ENCODE measurements at regions not wholly inside any gene's neighbourhood (a gene's known extent, or its start where the extent isn't known, plus 50 kb on each side); places are given as distances from the start of the nearest gene placed in this dataset.

GRCh38 chr2:8270699-8271098 lies 411.2 kb upstream of the ID2 start:
- no peak for DNase-seq (ENCODE audit: low read depth, low spot score)
- H3K36me3 ChIP-seq (ENCODE audit: control insufficient read depth, insufficient read depth, low read length): no peaks in the 10 kb centered on the region
- H3K27me3 ChIP-seq (ENCODE audit: control insufficient read depth, insufficient read depth, low read length): no peaks in the 10 kb centered on the region
- H3K27ac ChIP-seq (ENCODE audit: low read length): no peak overlapping the region
- H3K9me3 ChIP-seq (ENCODE audit: control insufficient read depth, insufficient read depth, low read length): no peaks in the 10 kb centered on the region
- no peaks in the 10 kb centered on the region for H3K4me1 ChIP-seq (ENCODE audit: control insufficient read depth, insufficient read depth, low read length)
- H3K4me3 ChIP-seq (ENCODE audit: low read length): no peak overlapping the region

GRCh38 chr2:8271461-8271860 lies 410.4 kb upstream of the ID2 start:
- no peak overlapping the region for H3K4me3 ChIP-seq (ENCODE audit: low read length)
- no peak overlapping the region for H3K27ac ChIP-seq (ENCODE audit: low read length)
- H3K9me3 ChIP-seq (ENCODE audit: control insufficient read depth, insufficient read depth, low read length): no peaks in the 10 kb centered on the region
- no peaks in the 10 kb centered on the region for H3K4me1 ChIP-seq (ENCODE audit: control insufficient read depth, insufficient read depth, low read length)
- H3K27me3 ChIP-seq (ENCODE audit: control insufficient read depth, insufficient read depth, low read length): no peaks in the 10 kb centered on the region
- no peaks in the 10 kb centered on the region for H3K36me3 ChIP-seq (ENCODE audit: control insufficient read depth, insufficient read depth, low read length)
- no CpG with 5 or more reads among the region's 3 CpGs for WGBS (ENCODE audit: insufficient coverage, insufficient read length)
- DNase-seq (ENCODE audit: low read depth, low spot score): no peak

DNA sequence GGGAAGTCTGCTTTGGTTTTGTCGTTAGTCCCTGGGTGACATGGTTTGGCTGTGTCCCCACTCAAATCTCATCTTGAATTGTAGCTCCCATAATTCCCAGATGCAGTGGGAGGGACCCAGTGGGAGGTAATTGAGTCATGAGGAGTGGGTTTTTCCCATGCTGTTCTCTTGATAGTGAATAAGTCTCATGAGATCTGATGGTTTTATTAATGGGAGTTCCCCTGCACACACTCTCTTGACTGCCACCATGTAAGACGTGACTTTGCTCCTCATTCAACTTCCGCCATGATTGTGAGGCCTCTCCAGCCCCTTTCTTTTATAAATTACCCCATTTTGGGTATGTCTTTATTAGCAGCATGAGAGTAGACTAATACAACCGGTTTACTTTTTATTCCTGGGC lies 405.8 kb upstream of the ID2 start:
- no peaks in the 10 kb centered on the region for H3K9me3 ChIP-seq (ENCODE audit: control insufficient read depth, insufficient read depth, low read length)
- H3K4me1 ChIP-seq (ENCODE audit: control insufficient read depth, insufficient read depth, low read length): no peaks in the 10 kb centered on the region
- no peaks in the 10 kb centered on the region for H3K27me3 ChIP-seq (ENCODE audit: control insufficient read depth, insufficient read depth, low read length)
- H3K27ac ChIP-seq (ENCODE audit: low read length): no peak overlapping the region
- H3K4me3 ChIP-seq (ENCODE audit: low read length): no peak overlapping the region
- no peak for DNase-seq (ENCODE audit: low read depth, low spot score)
- WGBS (ENCODE audit: insufficient coverage, insufficient read length): no CpG with 5 or more reads among the region's 4 CpGs
- H3K36me3 ChIP-seq (ENCODE audit: control insufficient read depth, insufficient read depth, low read length): no peaks in the 10 kb centered on the region

DNA sequence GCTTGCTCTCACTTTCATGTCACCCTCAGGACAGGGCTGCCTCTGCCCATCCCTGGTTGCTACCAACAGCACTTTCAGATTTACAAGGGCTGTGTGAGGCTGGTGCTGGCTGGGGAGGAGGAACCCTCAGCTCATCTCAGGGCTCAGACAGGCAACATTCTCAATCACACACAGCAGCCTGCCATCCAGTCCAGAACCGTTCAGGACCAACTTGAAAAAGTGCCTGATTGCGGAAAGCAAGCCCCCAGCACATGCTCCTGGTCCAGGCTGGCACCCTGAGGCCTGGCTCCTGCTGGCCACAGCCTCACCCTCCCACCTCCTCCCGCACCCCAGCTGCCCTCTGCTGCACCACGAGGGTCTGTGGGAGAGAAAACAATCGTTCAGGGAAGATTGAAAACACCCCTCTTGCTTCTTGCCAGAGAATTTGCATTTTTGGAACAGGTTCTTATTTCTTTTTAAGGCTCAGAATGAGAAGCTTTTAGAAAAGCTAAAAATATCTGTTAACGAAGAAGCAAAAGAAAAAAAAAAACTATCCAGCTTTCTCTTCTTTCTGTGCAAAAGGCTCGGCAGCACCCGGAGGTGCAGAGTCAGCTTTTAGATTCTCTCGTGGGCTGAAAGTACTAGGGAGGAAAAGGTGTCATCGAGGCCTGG lies 403.8 kb upstream of the ID2 start:
- no peak for DNase-seq (ENCODE audit: low read depth, low spot score)
- no peaks in the 10 kb centered on the region for H3K36me3 ChIP-seq (ENCODE audit: control insufficient read depth, insufficient read depth, low read length)
- WGBS (ENCODE audit: insufficient coverage, insufficient read length): no CpG with 5 or more reads among the region's 10 CpGs
- H3K27me3 ChIP-seq (ENCODE audit: control insufficient read depth, insufficient read depth, low read length): no peaks in the 10 kb centered on the region
- H3K4me3 ChIP-seq (ENCODE audit: low read length): no peak overlapping the region
- H3K27ac ChIP-seq (ENCODE audit: low read length): no peak overlapping the region
- H3K9me3 ChIP-seq (ENCODE audit: control insufficient read depth, insufficient read depth, low read length): no peaks in the 10 kb centered on the region
- H3K4me1 ChIP-seq (ENCODE audit: control insufficient read depth, insufficient read depth, low read length): peaks cover 2% of the 10 kb centered on the region; the same call in 1 of the 2 replicates

DNA sequence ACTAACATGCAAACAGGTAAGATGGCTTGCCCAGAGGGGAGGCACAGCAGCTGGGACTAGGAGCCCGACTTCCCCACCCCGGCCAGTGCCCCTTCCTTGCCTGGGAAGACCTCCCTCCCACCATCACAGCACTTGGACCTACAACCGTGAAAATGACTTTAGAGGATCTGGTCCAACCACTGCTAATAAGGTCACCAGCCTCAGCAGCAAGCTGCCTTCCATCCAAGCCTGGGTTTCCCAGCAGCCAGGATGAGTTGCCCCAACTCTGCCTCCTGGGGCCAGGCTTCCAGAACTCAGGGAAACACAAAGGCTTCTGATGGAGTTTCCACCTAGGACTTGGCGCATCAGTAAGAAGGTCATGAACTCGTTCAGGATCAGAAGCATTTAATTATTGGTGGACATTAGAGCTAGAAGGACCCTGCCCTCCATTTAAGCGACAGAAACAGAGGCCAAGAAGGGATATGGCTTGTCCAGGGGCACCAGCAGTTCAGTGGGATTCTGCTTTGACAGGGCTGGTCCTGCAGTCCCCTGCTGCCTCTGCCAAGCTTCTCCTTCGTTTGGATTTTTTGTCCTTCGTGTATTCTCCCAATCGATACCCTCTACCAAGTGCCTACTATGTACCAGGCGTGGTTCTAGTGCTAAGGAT lies 403.0 kb upstream of the ID2 start:
- H3K36me3 ChIP-seq (ENCODE audit: control insufficient read depth, insufficient read depth, low read length): no peaks in the 10 kb centered on the region
- WGBS (ENCODE audit: insufficient coverage, insufficient read length): no CpG with 5 or more reads among the region's 10 CpGs
- no peak overlapping the region for H3K4me3 ChIP-seq (ENCODE audit: low read length)
- no peaks in the 10 kb centered on the region for H3K9me3 ChIP-seq (ENCODE audit: control insufficient read depth, insufficient read depth, low read length)
- no peaks in the 10 kb centered on the region for H3K27me3 ChIP-seq (ENCODE audit: control insufficient read depth, insufficient read depth, low read length)
- no peak for DNase-seq (ENCODE audit: low read depth, low spot score)
- peaks cover 2% of the 10 kb centered on the region; the same call in 1 of the 2 replicates for H3K4me1 ChIP-seq (ENCODE audit: control insufficient read depth, insufficient read depth, low read length)
- H3K27ac ChIP-seq (ENCODE audit: low read length): no peak overlapping the region

DNA sequence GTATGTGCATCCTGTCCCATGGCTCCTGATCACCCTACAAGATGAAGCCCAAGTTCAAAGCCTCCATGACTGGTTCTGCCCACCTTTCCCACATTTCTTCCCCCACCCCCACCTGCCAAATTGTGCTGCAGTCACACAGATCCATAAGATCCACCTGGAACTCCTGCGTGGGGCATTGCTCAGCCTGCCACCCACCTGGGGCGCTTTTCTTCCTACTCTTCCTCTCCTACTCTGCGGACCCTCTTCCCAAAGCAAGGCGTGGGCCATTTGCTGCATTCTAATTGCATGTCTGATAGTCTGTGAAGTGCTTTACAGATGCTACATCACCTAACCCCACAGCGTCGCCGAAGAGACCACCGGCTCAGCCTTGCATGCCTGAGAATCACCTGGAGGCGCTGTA lies 402.4 kb upstream of the ID2 start:
- Histone ChIP-seq H3K4me1 (ENCODE audit: control insufficient read depth, insufficient read depth, low read length) (peaks cover 2% of the 10 kb centered on the region; the same call in 1 of the 2 replicates), H3K27ac (ENCODE audit: low read length) (no peak overlapping the region), H3K4me3 (ENCODE audit: low read length) (no peak overlapping the region), H3K27me3 (ENCODE audit: control insufficient read depth, insufficient read depth, low read length) (no peaks in the 10 kb centered on the region), H3K9me3 (ENCODE audit: control insufficient read depth, insufficient read depth, low read length) (no peaks in the 10 kb centered on the region), H3K36me3 (ENCODE audit: control insufficient read depth, insufficient read depth, low read length) (no peaks in the 10 kb centered on the region)
- DNase-seq (ENCODE audit: low read depth, low spot score): no peak
- WGBS (ENCODE audit: insufficient coverage, insufficient read length): no CpG with 5 or more reads among the region's 9 CpGs

DNA sequence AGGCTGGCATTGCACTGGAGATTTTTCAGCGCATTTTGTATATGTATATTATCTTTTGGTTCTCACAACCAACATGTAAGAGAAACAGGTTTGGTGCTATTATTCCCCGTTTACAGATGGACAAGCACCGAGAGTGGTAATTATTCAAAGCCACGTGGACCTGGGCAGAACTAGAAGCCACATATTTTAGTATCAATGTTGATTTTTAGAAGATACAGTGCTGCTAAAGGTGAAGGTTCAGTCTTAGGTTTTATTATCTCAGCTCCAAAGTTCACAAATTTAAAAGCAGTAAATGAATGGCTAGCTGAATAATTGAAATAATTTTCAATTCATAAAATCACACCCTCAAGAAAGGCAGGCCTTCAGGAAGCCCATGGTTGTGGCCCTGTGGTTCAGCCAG lies 400.6 kb upstream of the ID2 start:
- Histone ChIP-seq H3K36me3 (ENCODE audit: control insufficient read depth, insufficient read depth, low read length) (no peaks in the 10 kb centered on the region), H3K27ac (ENCODE audit: low read length) (no peak overlapping the region), H3K9me3 (ENCODE audit: control insufficient read depth, insufficient read depth, low read length) (no peaks in the 10 kb centered on the region), H3K4me3 (ENCODE audit: low read length) (no peak overlapping the region), H3K27me3 (ENCODE audit: control insufficient read depth, insufficient read depth, low read length) (no peaks in the 10 kb centered on the region), H3K4me1 (ENCODE audit: control insufficient read depth, insufficient read depth, low read length) (peaks cover 2% of the 10 kb centered on the region; the same call in 1 of the 2 replicates)
- WGBS (ENCODE audit: insufficient coverage, insufficient read length): no CpG with 5 or more reads among the region's 4 CpGs
- no peak for DNase-seq (ENCODE audit: low read depth, low spot score)

GRCh38 chr2:8281950-8282857 lies 399.7 kb upstream of the ID2 start:
- WGBS (ENCODE audit: insufficient coverage, insufficient read length): no CpG with 5 or more reads among the region's 25 CpGs
- DNase-seq (ENCODE audit: low read depth, low spot score): no peak
- H3K27ac ChIP-seq (ENCODE audit: low read length): no peak overlapping the region
- no peaks in the 10 kb centered on the region for H3K36me3 ChIP-seq (ENCODE audit: control insufficient read depth, insufficient read depth, low read length)
- H3K4me3 ChIP-seq (ENCODE audit: low read length): no peak overlapping the region
- no peaks in the 10 kb centered on the region for H3K9me3 ChIP-seq (ENCODE audit: control insufficient read depth, insufficient read depth, low read length)
- no peaks in the 10 kb centered on the region for H3K27me3 ChIP-seq (ENCODE audit: control insufficient read depth, insufficient read depth, low read length)
- peaks cover 2% of the 10 kb centered on the region; the same call in 1 of the 2 replicates for H3K4me1 ChIP-seq (ENCODE audit: control insufficient read depth, insufficient read depth, low read length)

DNA sequence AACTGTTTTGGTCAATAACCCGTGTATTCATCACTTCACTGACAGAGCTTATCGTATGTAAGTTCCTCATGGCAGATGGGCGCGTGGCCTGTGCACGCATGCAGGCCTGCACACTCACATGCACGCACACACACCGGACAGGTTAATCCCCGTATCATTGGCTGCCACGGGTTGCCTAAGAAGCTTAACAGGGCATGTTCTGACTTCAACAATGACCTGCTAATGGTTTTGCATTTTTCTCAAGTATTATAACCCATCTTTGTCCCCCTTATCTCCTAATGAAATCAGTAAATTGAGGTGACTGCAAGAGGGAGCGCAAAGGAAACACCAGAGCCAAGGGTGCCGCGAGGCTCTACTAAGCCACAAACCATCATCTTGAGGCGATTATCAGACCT lies 399.0 kb upstream of the ID2 start:
- Histone ChIP-seq H3K27me3 (ENCODE audit: control insufficient read depth, insufficient read depth, low read length) (no peaks in the 10 kb centered on the region), H3K9me3 (ENCODE audit: control insufficient read depth, insufficient read depth, low read length) (no peaks in the 10 kb centered on the region), H3K4me1 (ENCODE audit: control insufficient read depth, insufficient read depth, low read length) (peaks cover 2% of the 10 kb centered on the region; the same call in 1 of the 2 replicates), H3K36me3 (ENCODE audit: control insufficient read depth, insufficient read depth, low read length) (no peaks in the 10 kb centered on the region), H3K27ac (ENCODE audit: low read length) (no peak overlapping the region), H3K4me3 (ENCODE audit: low read length) (no peak overlapping the region)
- DNase-seq (ENCODE audit: low read depth, low spot score): no peak
- WGBS (ENCODE audit: insufficient coverage, insufficient read length): no CpG with 5 or more reads among the region's 13 CpGs

DNA sequence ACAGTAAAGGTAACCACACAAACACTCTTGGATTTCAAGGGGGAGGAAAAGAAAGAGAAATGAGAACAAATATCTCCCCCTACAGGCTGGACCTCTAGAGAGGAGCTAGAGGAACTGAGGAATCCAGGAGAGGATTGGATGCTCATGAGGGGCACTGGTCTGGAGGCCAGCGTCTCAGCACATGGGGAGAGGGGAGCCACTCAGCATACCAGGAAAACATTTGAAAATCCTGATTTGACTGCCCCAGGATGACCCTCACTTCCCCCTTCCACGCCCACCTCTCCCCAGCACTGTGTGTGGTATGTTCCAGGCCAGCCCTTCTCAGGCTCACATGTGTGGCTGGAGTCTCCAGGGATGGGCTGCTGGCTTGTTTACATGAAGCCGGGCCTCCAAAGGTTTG lies 396.8 kb upstream of the ID2 start:
- WGBS (ENCODE audit: insufficient coverage, insufficient read length): no CpG with 5 or more reads among the region's 3 CpGs
- no peak overlapping the region for H3K4me3 ChIP-seq (ENCODE audit: low read length)
- H3K27me3 ChIP-seq (ENCODE audit: control insufficient read depth, insufficient read depth, low read length): no peaks in the 10 kb centered on the region
- H3K9me3 ChIP-seq (ENCODE audit: control insufficient read depth, insufficient read depth, low read length): no peaks in the 10 kb centered on the region
- no peak overlapping the region for H3K27ac ChIP-seq (ENCODE audit: low read length)
- H3K36me3 ChIP-seq (ENCODE audit: control insufficient read depth, insufficient read depth, low read length): no peaks in the 10 kb centered on the region
- H3K4me1 ChIP-seq (ENCODE audit: control insufficient read depth, insufficient read depth, low read length): peaks cover 2% of the 10 kb centered on the region; the same call in 1 of the 2 replicates
- peak; percentile 29 for DNase-seq (ENCODE audit: low read depth, low spot score)

Measured in iPS DF 6.9 (cell line).